Vagina (tissue), 2 donors: ENCODE measurements at regions not wholly inside any gene's neighbourhood (a gene's known extent, or its start where the extent isn't known, plus 50 kb on each side); places are given as distances from the start of the nearest gene placed in this dataset.

ENCODE experiments used
- CTCF ChIP-seq, 3 experiments: fragments of 450-650 bp in 2 of 3; fragments of 200-600 bp in 1 of 3; sonication (generic) in 1 of 3; IDR thresholded peaks; one replicate each; pipeline ENCODE4 v1.5.1; 2017 to 2019; ENCODE audit warnings: antibody characterized with exemption in 3 of 3, mild to moderate bottlenecking in 2 of 3, moderate library complexity in 2 of 3
- POLR2AphosphoS5 ChIP-seq, 2 donors: sonication (generic); formaldehyde crosslinking; IDR thresholded peaks; one replicate each; pipeline ENCODE4 v1.9.0; 2017; ENCODE audit warnings: antibody characterized with exemption in 2 of 2, mild to moderate bottlenecking in 2 of 2, low read depth in 1 of 2; ENCODE audit not compliant: insufficient read depth in 1 of 2

- TF ChIP-seq POLR2AphosphoS5 (IDR thresholded peaks at IDR 0.05; ENCODE audit: insufficient read depth in 1 of 2, low read depth in 1 of 2), result no peak
- TF ChIP-seq CTCF (IDR thresholded peaks at IDR 0.05), result no peak
These were observed 139.8 kb upstream of the FOXG1 start for GRCh38 chr14:28626780-28627179.
